Peyer's patch (tissue), 4 donors: ENCODE measurements at regions not wholly inside any gene's neighbourhood (a gene's known extent, or its start where the extent isn't known, plus 50 kb on each side); places are given as distances from the start of the nearest gene placed in this dataset.

ENCODE experiments used
- DNase-seq, 3 donors: peaks; one replicate each; pipeline ENCODE4 v3.0.0-alpha.2; 2017 to 2019
- H3K27ac ChIP-seq, 4 donors: fragments of 200-600 bp; sonication (generic); one replicate each; pipeline ENCODE4 v1.5.1; 2016 to 2019
- H3K27me3 ChIP-seq, 2 donors: fragments of 200-600 bp; sonication (generic); one replicate each; pipeline ENCODE4 v1.5.1; 2019
- H3K36me3 ChIP-seq, 3 donors: fragments of 200-600 bp; sonication (generic); one replicate each; pipeline ENCODE4 v1.5.1; 2016 to 2019
- H3K4me1 ChIP-seq, 4 donors: fragments of 200-600 bp; sonication (generic); one replicate each; pipeline ENCODE4 v1.5.1; 2016 to 2019
- H3K4me3 ChIP-seq, 4 donors: fragments of 200-600 bp; sonication (generic); 1 replicate in 3 of 4; 2 replicates in 1 of 4; pipeline ENCODE4 v1.5.1; 2016 to 2019; ENCODE audit warnings: mild to moderate bottlenecking in 1 of 4
- H3K9me3 ChIP-seq, 4 donors: fragments of 200-600 bp; sonication (generic); one replicate each; pipeline ENCODE4 v1.5.1; 2016 to 2019; ENCODE audit warnings: mild to moderate bottlenecking in 1 of 4
- CTCF ChIP-seq, 6 experiments: fragments of 450-650 bp in 4 of 6; fragments of 200-600 bp in 2 of 6; sonication (generic) in 1 of 6; IDR thresholded peaks; one replicate each; pipeline ENCODE4 v1.5.1; 2017 to 2019; ENCODE audit warnings: antibody characterized with exemption in 6 of 6, mild to moderate bottlenecking in 3 of 6, moderate library complexity in 1 of 6
- POLR2A ChIP-seq, 2 donors: fragments of 450-650 bp; IDR thresholded peaks; one replicate each; pipeline ENCODE4 v1.5.1; 2017; ENCODE audit warnings: antibody characterized with exemption in 2 of 2, mild to moderate bottlenecking in 2 of 2, moderate library complexity in 2 of 2

GRCh38 chr15:47513471-47513870, 203.8 kb upstream of the SEMA6D start:
- no peaks in the 10 kb centered on the region for H3K27me3 ChIP-seq
- TF ChIP-seq POLR2A (IDR thresholded peaks at IDR 0.05): no peak
- TF ChIP-seq CTCF (IDR thresholded peaks at IDR 0.05): no peak
- DNase-seq: no peak

GRCh38 chr15:47514200-47514652, 203.1 kb upstream of the SEMA6D start:
- Histone ChIP-seq H3K27me3 (no peaks in the 10 kb centered on the region), H3K9me3 (no peaks in the 10 kb centered on the region), H3K27ac (no peak overlapping the region), H3K36me3 (no peaks in the 10 kb centered on the region), H3K4me3 (no peak overlapping the region), H3K4me1 (no peaks in the 10 kb centered on the region)
- TF ChIP-seq CTCF (IDR thresholded peaks at IDR 0.05): no peak
- TF ChIP-seq POLR2A (IDR thresholded peaks at IDR 0.05): no peak
- no peak for DNase-seq

More at GRCh38 chr15:47513471-47513870, 203.8 kb upstream of the SEMA6D start:
- Histone ChIP-seq H3K9me3 (no peaks in the 10 kb centered on the region), H3K36me3 (no peaks in the 10 kb centered on the region), H3K4me3 (no peak overlapping the region), H3K4me1 (no peaks in the 10 kb centered on the region), H3K27ac (no peak overlapping the region)

- Histone ChIP-seq H3K27ac (no peak overlapping the region), H3K36me3 (no peaks in the 10 kb centered on the region), H3K4me1 (no peaks in the 10 kb centered on the region), H3K4me3 (no peak overlapping the region), H3K9me3 (no peaks in the 10 kb centered on the region), H3K27me3 (no peaks in the 10 kb centered on the region)
- TF ChIP-seq CTCF (IDR thresholded peaks at IDR 0.05): no peak
- TF ChIP-seq POLR2A (IDR thresholded peaks at IDR 0.05): no peak
- no peak for DNase-seq
These were observed 200.7 kb upstream of the SEMA6D start for GRCh38 chr15:47516558-47516957.

GRCh38 chr15:47516972-47517371, 200.3 kb upstream of the SEMA6D start:
- no peaks in the 10 kb centered on the region for H3K4me1 ChIP-seq
- DNase-seq: no peak
- no peaks in the 10 kb centered on the region for H3K27me3 ChIP-seq
- H3K36me3 ChIP-seq: no peaks in the 10 kb centered on the region
- TF ChIP-seq POLR2A (IDR thresholded peaks at IDR 0.05): no peak
- TF ChIP-seq CTCF (IDR thresholded peaks at IDR 0.05): no peak
- H3K4me3 ChIP-seq: no peak overlapping the region
- no peaks in the 10 kb centered on the region for H3K9me3 ChIP-seq
- H3K27ac ChIP-seq: no peak overlapping the region

- TF ChIP-seq POLR2A (IDR thresholded peaks at IDR 0.05) (no peak), CTCF (IDR thresholded peaks at IDR 0.05) (no peak)
- H3K4me1 ChIP-seq: no peaks in the 10 kb centered on the region
- H3K4me3 ChIP-seq: no peak overlapping the region
- H3K27ac ChIP-seq: no peak overlapping the region
- no peaks in the 10 kb centered on the region for H3K9me3 ChIP-seq
- no peaks in the 10 kb centered on the region for H3K27me3 ChIP-seq
- H3K36me3 ChIP-seq: no peaks in the 10 kb centered on the region
- DNase-seq: no peak
These were observed 199.6 kb upstream of the SEMA6D start for GRCh38 chr15:47517737-47518136.
